ENCODE measurements at regions not wholly inside any gene's neighbourhood (a gene's known extent, or its start where the extent isn't known, plus 50 kb on each side); places are given as distances from the start of the nearest gene placed in this dataset.
"Not testable (repeated sequence)": the region's sequence is repeated elsewhere in the genome, so short reads cannot be mapped to it uniquely, and the experiment has no call there.

DNA sequence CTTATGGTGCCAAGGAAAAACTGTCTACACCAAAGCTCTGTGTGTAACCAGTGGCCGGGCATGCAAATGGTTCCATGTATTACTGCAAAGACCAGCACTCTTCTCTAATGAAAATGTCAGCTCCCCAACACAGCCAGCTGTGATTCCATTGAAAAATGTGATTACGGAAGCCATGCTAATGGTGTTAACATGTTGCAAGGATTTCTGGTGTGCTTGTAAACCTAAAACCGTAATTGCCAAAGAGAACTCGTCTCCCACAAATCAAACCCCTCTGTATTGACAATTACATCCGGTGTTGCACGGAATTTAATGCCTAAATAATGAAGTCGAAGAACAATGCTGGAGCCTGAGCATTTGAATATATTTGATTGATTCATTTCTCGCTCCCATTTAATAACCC, 351.7 kb downstream of the NPIPA8 start:
- no peak for TF ChIP-seq POLR2A (IDR thresholded peaks at IDR 0.05; ENCODE audit: low read depth, low read length)
- DNase-seq (ENCODE audit: insufficient read length, low spot score) (no peak), FAIRE-seq (no peak)

GRCh38 chr16:17983847-17984639, 352.5 kb downstream of the NPIPA8 start:
- DNase-seq (ENCODE audit: insufficient read length, low spot score) (no peak), FAIRE-seq (no peak)
- TF ChIP-seq POLR2A (IDR thresholded peaks at IDR 0.05; ENCODE audit: low read depth, low read length), result no peak

- no peak for DNase-seq (ENCODE audit: insufficient read length, low spot score)
These were observed 353.4 kb downstream of the NPIPA8 start for GRCh38 chr16:17983114-17983513.

GRCh38 chr16:17977260-17977659, 359.3 kb downstream of the NPIPA8 start:
- TF ChIP-seq POLR2A (IDR thresholded peaks at IDR 0.05; ENCODE audit: low read depth, low read length), result no peak
- DNase-seq (ENCODE audit: insufficient read length, low spot score) (no peak), FAIRE-seq (no peak)

More at GRCh38 chr16:17983114-17983513, 353.4 kb downstream of the NPIPA8 start:
- FAIRE-seq, result no peak
- TF ChIP-seq POLR2A (IDR thresholded peaks at IDR 0.05; ENCODE audit: low read depth, low read length), result no peak

GRCh38 chr16:17972460-17972943, 364.0 kb downstream of the NPIPA8 start:
- no peak for TF ChIP-seq POLR2A (IDR thresholded peaks at IDR 0.05; ENCODE audit: low read depth, low read length)
- FAIRE-seq (no peak), DNase-seq (ENCODE audit: insufficient read length, low spot score) (no peak)

DNA sequence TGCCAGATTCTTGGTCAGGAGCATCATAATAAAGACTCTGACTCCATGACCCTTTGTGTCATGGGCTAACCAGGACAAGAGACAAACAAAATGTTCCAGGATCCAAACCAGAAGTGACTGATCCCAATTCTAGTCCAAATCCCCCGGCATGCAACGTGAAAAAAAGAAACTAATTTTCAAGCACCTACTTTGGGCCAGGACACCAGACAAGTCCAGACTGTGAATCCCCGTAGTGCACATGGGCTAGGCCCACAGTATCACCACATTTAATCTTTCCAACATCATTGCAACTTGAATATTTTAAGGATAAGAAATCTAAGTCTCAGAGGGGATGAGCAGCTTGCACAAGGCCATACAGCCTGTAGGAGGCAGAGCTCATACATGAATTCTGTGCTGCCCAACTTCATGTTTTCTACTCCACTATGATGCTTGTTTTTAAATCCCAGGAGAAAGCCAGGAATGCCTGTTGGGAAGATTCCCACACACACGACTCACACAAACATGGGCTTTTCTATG, 365.7 kb downstream of the NPIPA8 start:
- FAIRE-seq (no peak), DNase-seq (ENCODE audit: insufficient read length, low spot score) (no peak)
- TF ChIP-seq POLR2A (IDR thresholded peaks at IDR 0.05; ENCODE audit: low read depth, low read length), result no peak

- DNase-seq (ENCODE audit: insufficient read length, low spot score), result no peak
- TF ChIP-seq POLR2A (IDR thresholded peaks at IDR 0.05; ENCODE audit: low read depth, low read length), result no peak
- no peak for FAIRE-seq
These were observed 366.3 kb downstream of the NPIPA8 start for GRCh38 chr16:17970157-17970765.

- no peak for FAIRE-seq
- no peak for TF ChIP-seq POLR2A (IDR thresholded peaks at IDR 0.05; ENCODE audit: low read depth, low read length)
- no peak for DNase-seq (ENCODE audit: insufficient read length, low spot score)
These were observed 371.2 kb downstream of the NPIPA8 start for GRCh38 chr16:17965133-17965900.

- FAIRE-seq, result no peak
- TF ChIP-seq POLR2A (IDR thresholded peaks at IDR 0.05; ENCODE audit: low read depth, low read length), result no peak
These were observed 372.3 kb downstream of the NPIPA8 start for GRCh38 chr16:17964196-17964595.

DNA sequence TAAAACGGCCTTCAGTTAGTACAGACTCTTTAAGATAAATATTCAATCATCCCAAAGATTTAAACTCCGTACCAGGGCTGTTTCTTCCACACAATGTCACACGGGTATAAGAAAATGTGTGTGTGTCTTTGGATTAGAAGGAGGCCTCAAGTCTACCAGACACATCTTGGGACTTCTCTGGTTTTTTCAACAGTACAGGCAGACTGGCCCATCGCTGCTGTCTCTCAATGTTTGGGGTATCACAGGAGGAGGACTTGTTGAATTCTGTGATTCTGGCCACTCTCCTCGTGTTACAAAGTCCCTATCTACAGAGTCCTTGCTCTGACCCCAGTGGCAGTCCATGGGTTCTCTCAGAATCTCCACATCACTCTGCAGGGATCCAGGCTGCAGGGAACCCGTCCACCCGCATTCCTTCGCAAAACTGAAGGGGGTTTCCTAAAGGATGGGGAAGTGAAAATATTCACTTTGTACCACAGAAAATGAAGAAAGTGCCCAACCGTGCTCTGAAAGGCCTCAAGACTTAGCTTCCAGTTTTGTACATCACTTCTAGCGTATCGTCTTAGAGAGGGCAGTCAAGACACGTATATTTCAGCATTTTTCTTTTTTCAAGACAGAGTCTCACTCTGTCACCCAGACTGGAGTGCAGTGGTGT, 373.2 kb downstream of the NPIPA8 start:
- no peak for FAIRE-seq
- TF ChIP-seq POLR2A (IDR thresholded peaks at IDR 0.05; ENCODE audit: low read depth, low read length), result no peak
- no peak for DNase-seq (ENCODE audit: insufficient read length, low spot score)

More at GRCh38 chr16:17964196-17964595, 372.3 kb downstream of the NPIPA8 start:
- DNase-seq (ENCODE audit: insufficient read length, low spot score), result no peak

GRCh38 chr16:17962726-17963125, 373.8 kb downstream of the NPIPA8 start:
- FAIRE-seq (no peak), DNase-seq (ENCODE audit: insufficient read length, low spot score) (no peak)
- TF ChIP-seq POLR2A (IDR thresholded peaks at IDR 0.05; ENCODE audit: low read depth, low read length), result no peak

DNA sequence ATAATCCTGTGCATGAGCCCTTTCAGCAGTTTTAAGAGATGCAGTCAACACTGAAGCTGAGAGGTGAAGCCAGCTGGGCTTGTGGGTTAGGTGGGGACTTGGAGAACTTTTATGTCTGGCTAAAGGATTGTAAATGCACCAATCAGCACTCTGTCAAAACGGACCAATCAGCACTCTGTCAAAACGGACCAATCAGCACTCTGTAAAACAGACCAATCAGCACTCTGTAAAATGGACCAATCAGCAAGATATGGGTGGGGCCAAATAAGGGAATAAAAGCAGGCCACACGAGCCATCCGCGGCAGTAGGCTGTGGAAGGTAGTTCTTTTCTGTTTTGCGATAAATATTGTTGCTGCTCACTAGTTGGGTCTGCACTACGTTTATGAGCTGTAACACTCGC, 374.7 kb downstream of the NPIPA8 start:
- FAIRE-seq; DNase-seq (ENCODE audit: insufficient read length, low spot score): not testable (repeated sequence)

DNA sequence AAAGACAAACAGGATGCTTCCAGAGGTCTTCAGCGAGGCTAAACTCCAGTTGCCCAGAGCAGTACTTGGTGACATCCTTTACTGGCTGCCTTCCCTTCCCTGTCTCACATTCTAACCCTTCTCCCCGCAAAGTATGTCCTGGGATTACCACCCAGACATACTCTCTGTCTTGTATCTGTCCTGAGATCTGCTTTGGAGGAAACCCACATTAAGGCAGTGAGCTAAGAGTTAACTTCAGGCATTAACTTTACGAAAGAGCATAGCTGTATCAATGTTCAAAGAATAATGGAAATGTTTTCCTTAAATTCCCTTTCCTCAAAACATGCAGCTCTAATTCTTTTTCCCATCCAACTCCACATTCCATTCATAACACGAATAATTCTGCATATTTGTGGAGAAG, 385.2 kb downstream of the NPIPA8 start:
- DNase-seq (ENCODE audit: insufficient read length, low spot score), result no peak
- FAIRE-seq, result no peak
- TF ChIP-seq POLR2A (IDR thresholded peaks at IDR 0.05; ENCODE audit: low read depth, low read length), result no peak

DNA sequence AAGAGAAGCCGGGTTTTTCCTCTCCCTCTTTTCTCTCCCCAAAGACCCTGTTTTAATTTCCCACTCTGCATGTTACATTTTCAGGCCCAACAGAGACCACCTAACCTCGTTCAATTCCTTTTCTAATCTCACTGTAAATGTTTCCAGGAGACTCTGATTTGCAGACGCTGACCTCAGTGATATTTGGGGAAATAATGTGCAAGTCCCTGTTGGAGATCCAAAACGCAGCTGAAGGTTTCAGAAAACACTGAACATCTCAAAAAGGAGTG, 386.6 kb downstream of the NPIPA8 start:
- no peak for DNase-seq (ENCODE audit: insufficient read length, low spot score)
- TF ChIP-seq POLR2A (IDR thresholded peaks at IDR 0.05; ENCODE audit: low read depth, low read length), result no peak
- no peak for FAIRE-seq

Data from H54 (cell line).